ENCODE measurements at regions not wholly inside any gene's neighbourhood (a gene's known extent, or its start where the extent isn't known, plus 50 kb on each side); places are given as distances from the start of the nearest gene placed in this dataset.

GRCh38 chr16:79673635-79674034, 73.1 kb upstream of the MAF start:
- TF ChIP-seq, protein P1, sequence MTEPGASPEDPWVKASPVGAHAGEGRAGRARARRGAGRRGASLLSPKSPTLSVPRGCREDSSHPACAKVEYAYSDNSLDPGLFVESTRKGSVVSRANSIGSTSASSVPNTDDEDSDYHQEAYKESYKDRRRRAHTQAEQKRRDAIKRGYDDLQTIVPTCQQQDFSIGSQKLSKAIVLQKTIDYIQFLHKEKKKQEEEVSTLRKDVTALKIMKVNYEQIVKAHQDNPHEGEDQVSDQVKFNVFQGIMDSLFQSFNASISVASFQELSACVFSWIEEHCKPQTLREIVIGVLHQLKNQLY (CRISPR knock-in tag; IDR thresholded peaks at IDR 0.05), result no peak
- TF ChIP-seq, protein P2, sequence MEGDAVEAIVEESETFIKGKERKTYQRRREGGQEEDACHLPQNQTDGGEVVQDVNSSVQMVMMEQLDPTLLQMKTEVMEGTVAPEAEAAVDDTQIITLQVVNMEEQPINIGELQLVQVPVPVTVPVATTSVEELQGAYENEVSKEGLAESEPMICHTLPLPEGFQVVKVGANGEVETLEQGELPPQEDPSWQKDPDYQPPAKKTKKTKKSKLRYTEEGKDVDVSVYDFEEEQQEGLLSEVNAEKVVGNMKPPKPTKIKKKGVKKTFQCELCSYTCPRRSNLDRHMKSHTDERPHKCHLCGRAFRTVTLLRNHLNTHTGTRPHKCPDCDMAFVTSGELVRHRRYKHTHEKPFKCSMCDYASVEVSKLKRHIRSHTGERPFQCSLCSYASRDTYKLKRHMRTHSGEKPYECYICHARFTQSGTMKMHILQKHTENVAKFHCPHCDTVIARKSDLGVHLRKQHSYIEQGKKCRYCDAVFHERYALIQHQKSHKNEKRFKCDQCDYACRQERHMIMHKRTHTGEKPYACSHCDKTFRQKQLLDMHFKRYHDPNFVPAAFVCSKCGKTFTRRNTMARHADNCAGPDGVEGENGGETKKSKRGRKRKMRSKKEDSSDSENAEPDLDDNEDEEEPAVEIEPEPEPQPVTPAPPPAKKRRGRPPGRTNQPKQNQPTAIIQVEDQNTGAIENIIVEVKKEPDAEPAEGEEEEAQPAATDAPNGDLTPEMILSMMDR (IDR thresholded peaks at IDR 0.05), result no peak
- TF ChIP-seq, protein P3, sequence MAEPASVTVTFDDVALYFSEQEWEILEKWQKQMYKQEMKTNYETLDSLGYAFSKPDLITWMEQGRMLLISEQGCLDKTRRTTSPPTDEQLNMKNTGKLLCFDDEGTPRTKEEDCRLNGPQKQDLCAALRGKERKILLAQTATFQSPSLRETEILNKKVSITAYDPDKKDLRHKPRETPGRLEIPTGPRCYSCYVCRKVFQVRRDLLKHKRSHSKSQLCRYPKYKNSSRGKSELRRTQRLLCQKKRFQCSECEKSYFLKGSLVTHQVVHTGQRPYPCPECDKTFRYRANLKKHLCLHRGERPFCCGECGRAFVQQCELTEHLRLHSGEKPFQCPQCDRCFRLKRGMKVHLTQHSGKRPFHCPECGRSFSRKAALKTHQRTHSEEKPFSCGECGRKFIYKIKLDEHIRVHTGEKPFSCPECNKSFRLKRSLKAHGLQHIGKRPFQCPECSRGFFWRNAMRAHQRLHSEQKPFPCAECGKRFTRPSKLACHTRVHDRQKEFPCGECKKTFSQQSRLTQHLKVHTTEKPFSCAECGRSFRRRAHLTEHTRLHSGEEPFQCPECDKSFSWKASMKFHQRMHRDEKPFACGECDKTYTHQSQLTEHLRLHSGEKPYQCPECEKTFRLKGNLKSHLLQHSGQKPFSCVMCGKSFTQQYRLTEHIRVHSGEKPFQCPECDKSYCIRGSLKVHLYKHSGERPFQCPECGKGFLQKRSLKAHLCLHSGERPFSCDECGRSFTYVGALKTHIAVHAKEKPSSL (CRISPR knock-in tag; conservative IDR thresholded peaks at IDR 0.05), result no peak
- TF ChIP-seq TP53 (CRISPR knock-in tag; IDR thresholded peaks at IDR 0.05), result no peak
- no peak for TF ChIP-seq MXD4 (CRISPR knock-in tag; IDR thresholded peaks at IDR 0.05; ENCODE audit: borderline replicate concordance)
- TF ChIP-seq SP1 (CRISPR knock-in tag; conservative IDR thresholded peaks at IDR 0.05), result no peak
- TF ChIP-seq SMAD3 (CRISPR knock-in tag; IDR thresholded peaks at IDR 0.05; ENCODE audit: borderline replicate concordance), result no peak
- no peak for TF ChIP-seq MAX (CRISPR knock-in tag; IDR thresholded peaks at IDR 0.05)
- no peak for TF ChIP-seq ZNF121 (CRISPR knock-in tag; IDR thresholded peaks at IDR 0.05)
- TF ChIP-seq MYBL2 (CRISPR knock-in tag; IDR thresholded peaks at IDR 0.05), result no peak
- no peak for TF ChIP-seq NR2C2 (CRISPR knock-in tag; IDR thresholded peaks at IDR 0.05)
- TF ChIP-seq JUN (CRISPR knock-in tag; IDR thresholded peaks at IDR 0.05), result no peak
- TF ChIP-seq ELF4 (CRISPR knock-in tag; IDR thresholded peaks at IDR 0.05; ENCODE audit: low read depth), result no peak

All from WTC11 (cell line).